ENCODE measurements at regions not wholly inside any gene's neighbourhood (a gene's known extent, or its start where the extent isn't known, plus 50 kb on each side); places are given as distances from the start of the nearest gene placed in this dataset.

- TF ChIP-seq EZH2phosphoT487 (IDR thresholded peaks at IDR 0.05; ENCODE audit: unreplicated experiment) (no peak), ETS1 (IDR thresholded peaks at IDR 0.05) (no peak), CREB1 (CRISPR knock-in tag; IDR thresholded peaks at IDR 0.05; ENCODE audit: low read depth) (no peak), POLR2AphosphoS5 (IDR thresholded peaks at IDR 0.05; ENCODE audit: low read depth) (no peak), STAT1 (IDR thresholded peaks at IDR 0.05; ENCODE audit: unreplicated experiment) (no peak)
Measured at GRCh38 chr10:108840944-108841343, 1082.4 kb downstream of the XPNPEP1 start (continued).

- no peaks in the 10 kb centered on the region for H3K36me3 Mint-ChIP-seq (ENCODE audit: low read depth)
- H3K4me1 Mint-ChIP-seq, result peaks cover 5% of the 10 kb centered on the region; the same call in 2 of the 3 replicates
- H3K4me1 ChIP-seq (ENCODE audit: insufficient read depth), result no peaks in the 10 kb centered on the region
- H3K4me2 ChIP-seq, result no peak overlapping the region
- H3K79me2 ChIP-seq (replicated peaks; ENCODE audit: insufficient read depth), result no peaks in the 10 kb centered on the region
- no peak for DNase-seq (ENCODE audit: low spot score)
- H3K9me3 Mint-ChIP-seq, result peaks cover 3% of the 10 kb centered on the region; the same call in 1 of the 3 replicates
- no peak overlapping the region for H2AFZ ChIP-seq
- H3K9me2 ChIP-seq (ENCODE audit: insufficient read depth), result no peaks in the 10 kb centered on the region; the same call in 1 of the 2 replicates
- H3K27ac Mint-ChIP-seq, result no peak overlapping the region
- H3K36me3 ChIP-seq (ENCODE audit: insufficient read depth), result no peaks in the 10 kb centered on the region
- H3K4me3 Mint-ChIP-seq, result no peak overlapping the region
- H3K4me3 ChIP-seq, result no peak overlapping the region
- H3K27me3 Mint-ChIP-seq (ENCODE audit: insufficient read depth, low read depth, poor library complexity), result no peaks in the 10 kb centered on the region
- H4K20me1 ChIP-seq (replicated peaks; ENCODE audit: insufficient read depth), result no peaks in the 10 kb centered on the region
- no peaks in the 10 kb centered on the region for H3F3A ChIP-seq (replicated peaks; ENCODE audit: low read depth)
- no peaks in the 10 kb centered on the region for H3K27me3 ChIP-seq (ENCODE audit: insufficient read depth)
- H3K27ac ChIP-seq (ENCODE audit: low read depth), result no peak overlapping the region
- no peak for ATAC-seq
- TF ChIP-seq EZH2 (IDR thresholded peaks at IDR 0.05; ENCODE audit: low read depth, unreplicated experiment) (no peak), POLR2AphosphoS5 (IDR thresholded peaks at IDR 0.05; ENCODE audit: low read depth) (no peak), ZNF114 (CRISPR knock-in tag; IDR thresholded peaks at IDR 0.05) (no peak), ZNF331 (CRISPR knock-in tag; IDR thresholded peaks at IDR 0.05; ENCODE audit: low read depth) (no peak), CTCF (conservative IDR thresholded peaks at IDR 0.05; ENCODE audit: low read depth in 2 of 2) (no peak)
Measured at GRCh38 chr10:108836362-108836761, 1086.9 kb downstream of the XPNPEP1 start.

- Histone ChIP-seq H3K4me1 (ENCODE audit: insufficient read depth) (no peaks in the 10 kb centered on the region), H3K4me2 (no peak overlapping the region), H3K36me3 (ENCODE audit: insufficient read depth) (no peaks in the 10 kb centered on the region), H3K9me2 (ENCODE audit: insufficient read depth) (0 out of 2 replicates have a peak, but pooled peaks cover 3% of the 10 kb centered on the region), H3K4me3 (no peak overlapping the region), H4K20me1 (replicated peaks; ENCODE audit: insufficient read depth) (no peaks in the 10 kb centered on the region), H2AFZ (no peak overlapping the region), H3K79me2 (replicated peaks; ENCODE audit: insufficient read depth) (no peaks in the 10 kb centered on the region), H3F3A (replicated peaks; ENCODE audit: low read depth) (no peaks in the 10 kb centered on the region), H3K27ac (ENCODE audit: low read depth) (no peak overlapping the region), H3K27me3 (ENCODE audit: insufficient read depth) (no peaks in the 10 kb centered on the region)
- Mint-ChIP-seq H3K4me1 (0 out of 3 replicates have a peak, but pooled peaks cover 3% of the 10 kb centered on the region), H3K36me3 (ENCODE audit: low read depth) (no peaks in the 10 kb centered on the region), H3K4me3 (no peak overlapping the region), H3K27me3 (ENCODE audit: insufficient read depth, low read depth, poor library complexity) (no peaks in the 10 kb centered on the region), H3K27ac (no peak overlapping the region), H3K9me3 (no peaks in the 10 kb centered on the region)
- DNase-seq (ENCODE audit: low spot score), result no peak
- ATAC-seq, result no peak
- no peak for TF ChIP-seq ZNF462 (CRISPR knock-in tag; IDR thresholded peaks at IDR 0.05)
- no peak for TF ChIP-seq ZNF331 (CRISPR knock-in tag; IDR thresholded peaks at IDR 0.05; ENCODE audit: low read depth)
Measured at GRCh38 chr10:108822026-108822425, 1101.3 kb downstream of the XPNPEP1 start.

All from GM23338 (cell line).